GM12878 (cell line): ENCODE measurements at regions not wholly inside any gene's neighbourhood (a gene's known extent, or its start where the extent isn't known, plus 50 kb on each side); places are given as distances from the start of the nearest gene placed in this dataset.

ENCODE experiments used
- ATF3 ChIP-seq: IDR thresholded peaks from 2 replicates; pipeline ENCODE4 v1.6.1; 2011; ENCODE audit warnings: low read depth, mild to moderate bottlenecking, low read length, moderate library complexity, borderline replicate concordance; ENCODE audit errors: extremely low read depth
- BCL3 ChIP-seq: IDR thresholded peaks from 2 replicates; pipeline ENCODE4 v1.6.1; 2011; ENCODE audit warnings: borderline replicate concordance, low read depth, mild to moderate bottlenecking, moderate library complexity, low read length; ENCODE audit not compliant: insufficient read depth, poor library complexity, severe bottlenecking
- CEBPZ ChIP-seq: fragments of 150-350 bp; IDR thresholded peaks from 2 replicates; pipeline ENCODE4 v1.6.1; 2016; ENCODE audit warnings: low read depth, low read length
- CHD1 ChIP-seq: IDR thresholded peaks from 2 replicates; pipeline ENCODE4 v1.6.1; 2012; ENCODE audit warnings: low read depth, low read length, improper control_type of control experiment
- FOXK2 ChIP-seq: fragments of 450-650 bp; IDR thresholded peaks from 2 replicates; pipeline ENCODE4 v1.6.1; 2017; ENCODE audit warnings: mild to moderate bottlenecking, moderate library complexity
- GATAD2B ChIP-seq: fragments of 450-650 bp; conservative IDR thresholded peaks from 2 replicates; pipeline ENCODE4 v1.6.1; 2017; ENCODE audit warnings: low read depth, mild to moderate bottlenecking, moderate library complexity
- IRF5 ChIP-seq: fragments of 450-650 bp; IDR thresholded peaks from 2 replicates; pipeline ENCODE4 v1.6.1; 2017; ENCODE audit warnings: borderline replicate concordance
- PAX8 ChIP-seq: fragments of 450-650 bp; IDR thresholded peaks from 2 replicates; pipeline ENCODE4 v1.6.1; 2017; ENCODE audit warnings: mild to moderate bottlenecking, moderate library complexity
- SUPT20H ChIP-seq: IDR thresholded peaks from 2 replicates; pipeline ENCODE4 v1.6.1; 2011; ENCODE audit warnings: low read depth, mild to moderate bottlenecking, low read length, moderate library complexity, borderline replicate concordance; ENCODE audit not compliant: control insufficient read depth
- TARDBP ChIP-seq: IDR thresholded peaks from 2 replicates; pipeline ENCODE4 v1.6.1; 2016; ENCODE audit warnings: borderline replicate concordance
- ZBED1 ChIP-seq: IDR thresholded peaks from 2 replicates; pipeline ENCODE4 v1.6.1; 2016; ENCODE audit warnings: borderline replicate concordance
- ZNF384 ChIP-seq: IDR thresholded peaks from 2 replicates; pipeline ENCODE4 v1.6.1; 2012; ENCODE audit warnings: low read depth, mild to moderate bottlenecking, low read length, improper control_type of control experiment, borderline replicate concordance

GRCh38 chr18:65415098-65415497 is 335.7 kb upstream of the CDH7 start (continued):
- TF ChIP-seq ATF3: no peak
- TF ChIP-seq GATAD2B: no peak
- no peak for TF ChIP-seq ZNF384
- no peak for TF ChIP-seq PAX8
- TF ChIP-seq BCL3: no peak
- TF ChIP-seq FOXK2: no peak
- TF ChIP-seq TARDBP: no peak
- TF ChIP-seq SUPT20H: no peak
- TF ChIP-seq IRF5: no peak
- TF ChIP-seq CHD1: no peak
- TF ChIP-seq CEBPZ: no peak
- TF ChIP-seq ZBED1: no peak
